MCF 10A (cell line): ENCODE measurements at regions not wholly inside any gene's neighbourhood (a gene's known extent, or its start where the extent isn't known, plus 50 kb on each side); places are given as distances from the start of the nearest gene placed in this dataset.

Experiments used
- BruUV-seq: library from RNA; stranded (reverse); fragments of 400-500 nt; replicated peaks from 2 replicates; lab custom pipeline; 2021; lab: Mats Ljungman, UMichigan
- CTCF ChIA-PET: fragments of 300-600 bp; sonication (Branson Sonifier 250); formaldehyde crosslinking; extraction: SDS; loops from one replicate; lab custom pipeline; 2021; ENCODE audit warnings: antibody characterized with exemption, inconsistent platforms; lab: Yijun Ruan, JAX
- POLR2A ChIA-PET: fragments of 300-600, 350-650 bp; sonication (Branson Sonifier 250); formaldehyde crosslinking; extraction: SDS; loops from one replicate; lab custom pipeline; 2020; ENCODE audit warnings: antibody characterized with exemption, inconsistent platforms; lab: Yijun Ruan, JAX
- DNase-seq: peaks from one replicate; pipeline ENCODE4 v3.0.0-alpha.2; 2018; ENCODE audit not compliant: unreplicated experiment
- H3K27ac Mint-ChIP-seq: one replicate; pipeline ENCODE4 v1.8.0; 2022; ENCODE audit warnings: mild to moderate bottlenecking, low read depth, mixed read lengths; ENCODE audit not compliant: unreplicated experiment
- H3K27me3 Mint-ChIP-seq: one replicate; pipeline ENCODE4 v1.8.0; 2022; ENCODE audit warnings: mixed read lengths; ENCODE audit not compliant: insufficient read depth, unreplicated experiment
- H3K36me3 Mint-ChIP-seq: one replicate; pipeline ENCODE4 v1.8.0; 2022; ENCODE audit warnings: mild to moderate bottlenecking, moderate library complexity, mixed read lengths; ENCODE audit not compliant: insufficient read depth, unreplicated experiment
- H3K4me1 Mint-ChIP-seq: one replicate; pipeline ENCODE4 v1.8.0; 2022; ENCODE audit warnings: mixed read lengths; ENCODE audit not compliant: insufficient read depth, unreplicated experiment
- H3K4me3 Mint-ChIP-seq: one replicate; pipeline ENCODE4 v1.8.0; 2022; ENCODE audit warnings: mild to moderate bottlenecking, moderate library complexity, mixed read lengths; ENCODE audit not compliant: unreplicated experiment
- H3K9me3 Mint-ChIP-seq: one replicate; pipeline ENCODE4 v1.8.0; 2022; ENCODE audit warnings: mixed read lengths; ENCODE audit not compliant: unreplicated experiment
- intact Hi-C: fragments of 100-400 bp; cut with micrococcal nuclease; formaldehyde crosslinking; loops from 2 replicates; pipeline ENCODE4 v1.14.1; 2022
- TF ChIP-seq, protein P1 (sequence below): fragments of 200-600 bp; IDR thresholded peaks from one replicate; pipeline ENCODE4 v1.8.0; 2022; ENCODE audit warnings: antibody characterized with exemption, mild to moderate bottlenecking; ENCODE audit not compliant: unreplicated experiment

- TF ChIP-seq, protein P1, sequence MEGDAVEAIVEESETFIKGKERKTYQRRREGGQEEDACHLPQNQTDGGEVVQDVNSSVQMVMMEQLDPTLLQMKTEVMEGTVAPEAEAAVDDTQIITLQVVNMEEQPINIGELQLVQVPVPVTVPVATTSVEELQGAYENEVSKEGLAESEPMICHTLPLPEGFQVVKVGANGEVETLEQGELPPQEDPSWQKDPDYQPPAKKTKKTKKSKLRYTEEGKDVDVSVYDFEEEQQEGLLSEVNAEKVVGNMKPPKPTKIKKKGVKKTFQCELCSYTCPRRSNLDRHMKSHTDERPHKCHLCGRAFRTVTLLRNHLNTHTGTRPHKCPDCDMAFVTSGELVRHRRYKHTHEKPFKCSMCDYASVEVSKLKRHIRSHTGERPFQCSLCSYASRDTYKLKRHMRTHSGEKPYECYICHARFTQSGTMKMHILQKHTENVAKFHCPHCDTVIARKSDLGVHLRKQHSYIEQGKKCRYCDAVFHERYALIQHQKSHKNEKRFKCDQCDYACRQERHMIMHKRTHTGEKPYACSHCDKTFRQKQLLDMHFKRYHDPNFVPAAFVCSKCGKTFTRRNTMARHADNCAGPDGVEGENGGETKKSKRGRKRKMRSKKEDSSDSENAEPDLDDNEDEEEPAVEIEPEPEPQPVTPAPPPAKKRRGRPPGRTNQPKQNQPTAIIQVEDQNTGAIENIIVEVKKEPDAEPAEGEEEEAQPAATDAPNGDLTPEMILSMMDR: no peak
- intact Hi-C loops: no loop called here
- Mint-ChIP-seq H3K27me3 (peaks cover 9% of the 10 kb centered on the region), H3K27ac (no peak overlapping the region), H3K4me1 (no peaks in the 10 kb centered on the region), H3K9me3 (no peaks in the 10 kb centered on the region), H3K36me3 (no peaks in the 10 kb centered on the region), H3K4me3 (no peak overlapping the region)
- CTCF ChIA-PET: interaction anchor here (0.6 to 2.2 kb wide), 7 partner anchors 14 to 1339 kb away, joined by 3 to 12 read pairs (median 4); no protein-coding TSS in a partner anchor
- POLR2A ChIA-PET: no interaction called here
- DNase-seq: no peak
- BruUV-seq: no TSS peak
Measured at GRCh38 chr20:52246366-52246765, 54.8 kb upstream of the ZFP64 start.

GRCh38 chr20:52244702-52245101 is 53.1 kb upstream of the ZFP64 start:
- intact Hi-C loops: no loop called here
- H3K4me1 Mint-ChIP-seq: no peaks in the 10 kb centered on the region
- H3K27ac Mint-ChIP-seq: no peak overlapping the region
- POLR2A ChIA-PET: no interaction called here
- H3K9me3 Mint-ChIP-seq: no peaks in the 10 kb centered on the region
- TF ChIP-seq, protein P1: no peak
- no peaks in the 10 kb centered on the region for H3K36me3 Mint-ChIP-seq
- DNase-seq: no peak
- no peak overlapping the region for H3K4me3 Mint-ChIP-seq
- CTCF ChIA-PET: interaction anchor here (0.6 to 1.5 kb wide), 14 partner anchors 10 to 1769 kb away, joined by 3 to 11 read pairs (median 4); no protein-coding TSS in a partner anchor
- no TSS peak for BruUV-seq
- H3K27me3 Mint-ChIP-seq: peaks cover 25% of the 10 kb centered on the region

DNA sequence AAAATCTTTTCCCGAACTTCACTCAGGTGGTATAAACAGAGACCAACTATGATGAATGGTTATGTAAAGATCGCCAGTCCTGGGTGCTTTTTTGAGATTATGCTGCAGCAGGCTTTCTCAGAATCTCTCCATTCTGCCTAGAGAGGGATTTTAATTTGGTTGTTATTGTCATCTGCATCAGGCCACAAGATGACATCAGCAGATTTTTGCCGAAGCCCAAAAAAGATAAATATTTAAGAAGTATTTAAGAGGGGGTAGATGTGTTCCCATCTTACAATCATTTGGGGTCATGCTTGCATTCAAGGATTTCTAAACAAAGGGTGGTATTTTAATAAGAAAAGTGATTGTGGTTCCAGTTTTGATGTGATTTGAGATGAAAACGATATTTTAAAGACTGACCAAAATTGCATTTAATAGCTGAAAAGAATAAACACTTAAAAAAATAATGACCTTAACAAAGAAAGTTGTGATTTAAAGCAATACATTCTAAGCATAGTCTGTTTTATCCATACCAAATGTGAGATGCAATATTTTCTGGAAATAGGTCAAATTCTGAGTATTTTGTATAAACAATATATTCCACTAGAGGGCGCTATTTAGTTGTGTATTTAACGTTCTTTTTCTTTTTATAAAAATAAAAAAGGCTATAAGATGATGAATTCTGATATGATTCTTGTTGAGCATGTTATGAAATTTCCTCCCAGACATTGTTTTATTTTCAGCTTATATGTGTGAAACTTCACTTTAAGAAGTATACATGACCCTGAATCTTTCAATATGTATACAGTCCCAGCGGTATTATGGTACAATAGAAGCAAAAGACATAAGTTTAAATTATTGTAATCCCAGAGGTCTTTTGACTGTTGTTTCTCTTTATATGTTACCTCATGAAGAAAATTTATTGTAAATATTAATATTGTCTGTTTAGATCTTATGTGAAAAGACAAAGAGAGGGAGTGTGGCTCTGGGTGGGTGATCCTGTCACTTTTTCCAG is 51.0 kb upstream of the ZFP64 start:
- no peak overlapping the region for H3K4me3 Mint-ChIP-seq
- TF ChIP-seq, protein P1: peak; percentile 48
- H3K9me3 Mint-ChIP-seq: no peaks in the 10 kb centered on the region
- BruUV-seq: no TSS peak
- ChIA-PET CTCF (interaction anchor here (0.5 to 2.2 kb wide), 34 partner anchors 9 to 1324 kb away, joined by 3 to 12 read pairs (median 4); no protein-coding TSS in a partner anchor), POLR2A (no interaction called here)
- H3K27ac Mint-ChIP-seq: no peak overlapping the region
- no peaks in the 10 kb centered on the region for H3K36me3 Mint-ChIP-seq
- DNase-seq: peak; percentile 16
- intact Hi-C loops: loop anchor here (1.0 to 2.0 kb wide), 2 partner anchors 137 to 1304 kb away; no protein-coding TSS in a partner anchor
- peaks cover 26% of the 10 kb centered on the region for H3K27me3 Mint-ChIP-seq
- H3K4me1 Mint-ChIP-seq: no peaks in the 10 kb centered on the region
